ES-I3 (cell line): ENCODE measurements at regions not wholly inside any gene's neighbourhood (a gene's known extent, or its start where the extent isn't known, plus 50 kb on each side); places are given as distances from the start of the nearest gene placed in this dataset.
"Not testable (repeated sequence)": the region's sequence is repeated elsewhere in the genome, so short reads cannot be mapped to it uniquely, and the experiment has no call there.

Experiments
- H3K36me3 ChIP-seq: 2 replicates; pipeline ENCODE4 v1.6.1; 2013; ENCODE audit warnings: mild to moderate bottlenecking, low read length, control low read depth, moderate library complexity; ENCODE audit not compliant: insufficient read depth
- H3K4me1 ChIP-seq: 2 replicates; pipeline ENCODE4 v1.6.1; 2013; ENCODE audit warnings: mild to moderate bottlenecking, control low read depth, low read length; ENCODE audit not compliant: insufficient read depth
- H3K9ac ChIP-seq: 2 replicates; pipeline ENCODE4 v1.6.1; 2013; ENCODE audit warnings: low read depth, mild to moderate bottlenecking, low read length, moderate library complexity
- H3K9me3 ChIP-seq: 2 replicates; pipeline ENCODE4 v1.6.1; 2013; ENCODE audit warnings: mild to moderate bottlenecking, low read length, moderate library complexity; ENCODE audit not compliant: control insufficient read depth, insufficient read depth

DNA sequence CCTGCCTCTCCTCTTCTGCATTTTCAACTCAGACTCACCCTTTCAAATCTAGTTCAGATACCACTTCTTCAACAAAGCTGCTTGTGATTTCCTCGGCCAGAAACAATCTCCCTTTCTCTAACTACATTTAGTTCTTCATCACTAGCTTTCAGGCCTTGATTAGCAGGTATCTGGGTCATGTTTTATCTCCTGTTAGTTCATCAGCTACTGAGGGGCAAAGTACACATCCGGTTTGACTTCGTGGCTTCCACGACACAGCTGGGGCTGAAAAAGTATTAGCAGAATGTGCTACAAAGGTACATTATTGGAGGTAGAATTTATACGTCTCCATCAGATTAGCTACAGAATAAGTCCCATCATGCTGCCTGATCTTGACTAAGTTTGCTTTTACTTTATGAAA lies 197.2 kb upstream of the PRKX start:
- H3K36me3 ChIP-seq, H3K4me1 ChIP-seq, H3K9me3 ChIP-seq: not testable (repeated sequence)

DNA sequence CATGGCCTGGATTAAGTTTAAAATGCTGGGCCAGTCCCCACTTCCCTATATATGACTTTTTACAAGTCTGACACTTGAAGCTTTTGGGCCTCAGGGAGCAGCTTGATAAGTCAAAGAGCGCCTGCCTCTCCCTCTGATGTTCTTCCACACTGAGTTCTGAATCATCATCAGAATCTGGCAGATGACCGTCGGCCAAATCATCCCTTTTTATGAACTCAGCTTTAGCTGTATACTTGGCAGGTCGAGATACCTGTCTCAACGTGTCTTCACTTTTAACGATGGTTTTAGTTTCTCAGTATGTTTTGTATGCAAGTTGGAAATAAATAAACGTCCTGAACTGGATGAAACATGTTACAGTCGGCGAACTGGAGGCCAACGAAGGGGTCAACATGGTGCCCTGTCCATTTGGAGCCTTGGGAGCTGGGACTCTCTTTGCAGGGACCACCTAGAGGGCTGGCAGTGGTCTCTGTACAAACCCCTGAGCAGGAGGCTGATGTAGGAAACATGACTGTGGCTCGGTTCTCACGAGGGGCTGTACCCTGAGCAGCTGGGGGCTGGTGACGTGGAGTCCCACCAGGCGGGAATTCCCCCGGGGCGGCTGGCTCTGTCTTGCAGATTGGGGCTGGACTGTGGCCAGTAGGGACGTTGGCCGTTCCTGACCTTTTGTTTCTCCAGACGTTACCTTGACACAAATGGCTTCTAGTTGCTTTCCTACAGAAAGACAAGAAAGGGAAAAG lies 192.2 kb upstream of the PRKX start:
- not testable (repeated sequence) for H3K9me3 ChIP-seq, H3K9ac ChIP-seq, H3K4me1 ChIP-seq, H3K36me3 ChIP-seq

More for the DNA sequence above, 197.2 kb upstream of the PRKX start:
- not testable (repeated sequence) for H3K9ac ChIP-seq

- H3K9me3 ChIP-seq, H3K4me1 ChIP-seq, H3K36me3 ChIP-seq, H3K9ac ChIP-seq: not testable (repeated sequence)
Observed at GRCh38 chrX:3902222-3902621, 188.8 kb upstream of the PRKX start.

DNA sequence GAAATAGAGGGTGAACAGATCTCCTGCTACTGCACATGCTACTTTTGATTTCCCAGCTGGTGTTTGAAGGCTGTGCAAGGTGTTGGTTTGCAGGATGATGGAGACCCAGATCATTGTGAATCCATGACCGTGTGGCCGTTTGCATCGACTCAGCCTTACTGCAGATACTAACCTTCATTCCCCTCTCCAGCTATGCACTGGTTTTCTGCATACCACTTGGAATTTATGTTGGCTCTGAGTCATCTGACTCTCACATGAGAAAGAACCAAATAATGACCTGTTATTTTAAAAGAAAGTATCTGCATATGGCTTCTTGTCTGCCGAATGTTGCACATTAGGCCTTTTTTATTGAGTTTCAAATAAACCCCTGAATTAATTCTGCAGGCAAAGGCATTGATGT lies 183.3 kb upstream of the PRKX start:
- not testable (repeated sequence) for H3K4me1 ChIP-seq, H3K36me3 ChIP-seq, H3K9ac ChIP-seq, H3K9me3 ChIP-seq

DNA sequence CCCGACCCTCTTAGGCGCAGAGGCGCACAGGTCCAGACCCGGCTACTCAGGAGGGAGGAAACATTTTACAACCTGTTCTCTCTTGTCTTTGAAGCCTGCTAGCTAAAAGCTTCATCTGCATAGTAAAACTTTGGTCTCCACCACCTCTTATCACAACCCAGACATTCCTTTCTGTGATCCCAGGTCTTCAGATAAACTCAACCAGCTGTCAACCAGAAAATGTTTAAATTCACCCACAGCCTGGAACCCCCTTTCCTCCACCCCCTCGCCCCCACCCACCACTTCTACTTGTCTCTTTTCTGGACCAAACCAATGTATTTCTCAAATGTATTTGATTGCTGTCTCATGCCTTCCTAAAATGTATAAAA lies 169.1 kb upstream of the PRKX start:
- H3K4me1 ChIP-seq, H3K9me3 ChIP-seq, H3K36me3 ChIP-seq, H3K9ac ChIP-seq: not testable (repeated sequence)

DNA sequence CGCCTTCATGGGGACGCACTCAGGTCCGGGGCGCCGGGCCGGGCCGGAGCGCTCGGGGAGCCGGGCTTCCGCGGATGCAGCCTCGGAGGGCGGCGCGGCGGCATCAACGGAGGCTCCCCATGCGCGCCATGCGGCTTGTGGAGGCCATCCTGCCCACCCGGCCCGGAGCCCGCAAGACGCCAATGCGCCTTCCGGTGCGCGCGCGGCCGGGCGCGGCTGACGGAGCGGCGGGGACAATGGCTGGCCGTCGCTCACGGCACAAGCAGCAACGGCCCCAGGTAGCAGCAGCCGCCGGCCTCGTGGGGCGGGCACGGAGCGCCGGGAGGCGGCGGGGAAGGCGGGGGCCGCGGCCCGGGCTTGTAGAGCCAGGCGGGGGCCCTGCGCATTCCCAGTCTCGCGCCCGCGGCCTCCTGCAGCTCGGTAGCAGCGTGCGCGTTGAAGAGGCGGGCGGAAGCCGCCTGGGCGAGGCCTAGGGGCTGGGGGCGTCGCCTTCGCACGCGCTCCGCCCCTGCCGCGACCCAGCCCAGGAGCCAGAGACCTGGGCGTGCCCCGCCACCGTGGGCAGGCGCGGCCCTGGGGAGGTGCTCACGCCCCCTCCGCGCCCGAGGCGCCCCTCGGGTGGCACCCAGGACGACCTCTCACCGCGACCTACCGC lies 168.6 kb upstream of the PRKX start:
- H3K9ac ChIP-seq, H3K36me3 ChIP-seq, H3K9me3 ChIP-seq, H3K4me1 ChIP-seq: not testable (repeated sequence)

DNA sequence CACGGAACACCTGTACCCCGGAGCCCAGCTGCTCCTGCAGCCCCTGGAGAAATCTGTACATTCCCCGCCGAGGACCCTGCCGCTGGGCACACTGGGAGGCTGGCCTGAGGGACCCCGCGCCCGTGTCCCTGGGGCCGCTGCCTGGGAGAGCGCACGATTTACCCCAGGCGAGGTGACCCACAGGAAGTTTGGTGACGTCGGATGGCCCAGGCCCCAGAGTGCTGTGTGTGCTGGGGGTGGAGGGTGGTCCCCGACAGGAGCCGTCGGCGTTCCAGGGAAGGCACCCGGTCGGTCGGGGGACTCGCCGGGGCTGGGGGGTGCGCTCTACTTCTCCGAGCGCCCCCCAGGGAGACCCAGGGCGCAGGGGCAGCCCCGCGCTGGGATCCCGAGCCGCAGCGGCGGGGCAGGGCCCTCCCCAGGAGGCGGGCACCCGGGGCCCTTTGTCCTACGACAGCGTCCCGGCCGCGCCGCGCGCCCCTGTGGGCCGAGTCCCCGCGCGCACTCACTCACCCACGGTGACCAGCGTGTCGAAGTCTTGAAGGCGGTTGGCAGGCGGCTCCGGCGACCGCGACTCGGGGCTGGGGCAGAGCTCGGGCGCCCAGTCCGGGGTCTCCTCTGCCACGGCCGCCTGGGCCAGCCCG lies 167.9 kb upstream of the PRKX start:
- H3K9ac ChIP-seq, H3K36me3 ChIP-seq, H3K9me3 ChIP-seq, H3K4me1 ChIP-seq: not testable (repeated sequence)

DNA sequence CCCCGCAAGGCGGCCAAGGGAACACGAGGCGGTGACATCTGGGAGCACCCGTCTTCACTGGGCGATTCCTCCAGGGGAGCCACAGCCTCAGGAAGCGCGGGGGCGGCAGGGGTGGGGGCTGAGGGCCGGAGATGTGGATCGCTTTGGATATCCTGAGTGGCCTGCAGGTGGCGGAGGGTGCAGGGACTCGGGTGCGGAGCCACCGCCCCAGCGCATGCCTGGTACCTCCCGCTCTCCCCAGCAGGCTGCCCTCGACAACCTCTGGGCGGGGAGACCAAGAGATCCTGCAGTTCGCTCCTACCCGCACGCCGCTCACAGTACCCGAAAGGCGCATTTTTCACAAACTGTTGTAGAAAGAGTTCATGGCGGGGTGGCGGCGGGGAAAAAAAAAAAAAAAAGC lies 162.9 kb upstream of the PRKX start:
- not testable (repeated sequence) for H3K9ac ChIP-seq, H3K36me3 ChIP-seq, H3K4me1 ChIP-seq, H3K9me3 ChIP-seq

DNA sequence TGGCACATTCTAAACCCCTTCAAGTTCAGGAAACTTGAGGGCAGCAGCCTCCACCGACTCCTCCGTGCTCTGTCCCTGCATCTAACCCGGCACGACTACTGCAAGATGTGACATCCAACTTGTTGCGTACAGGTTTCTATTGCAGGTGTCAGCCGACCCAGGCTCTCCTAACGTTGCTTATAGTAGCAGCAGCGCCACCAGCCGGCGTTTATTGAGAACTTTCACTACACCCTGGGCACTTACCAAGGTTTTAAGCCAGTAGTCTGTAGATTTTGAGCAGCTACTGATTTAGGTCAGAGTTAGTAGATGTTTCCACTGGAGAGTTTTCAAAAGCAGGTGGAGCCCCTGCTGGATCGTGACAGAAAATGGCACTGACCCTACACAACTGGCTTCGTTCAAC lies 162.2 kb upstream of the PRKX start:
- H3K9me3 ChIP-seq, H3K9ac ChIP-seq, H3K36me3 ChIP-seq, H3K4me1 ChIP-seq: not testable (repeated sequence)

DNA sequence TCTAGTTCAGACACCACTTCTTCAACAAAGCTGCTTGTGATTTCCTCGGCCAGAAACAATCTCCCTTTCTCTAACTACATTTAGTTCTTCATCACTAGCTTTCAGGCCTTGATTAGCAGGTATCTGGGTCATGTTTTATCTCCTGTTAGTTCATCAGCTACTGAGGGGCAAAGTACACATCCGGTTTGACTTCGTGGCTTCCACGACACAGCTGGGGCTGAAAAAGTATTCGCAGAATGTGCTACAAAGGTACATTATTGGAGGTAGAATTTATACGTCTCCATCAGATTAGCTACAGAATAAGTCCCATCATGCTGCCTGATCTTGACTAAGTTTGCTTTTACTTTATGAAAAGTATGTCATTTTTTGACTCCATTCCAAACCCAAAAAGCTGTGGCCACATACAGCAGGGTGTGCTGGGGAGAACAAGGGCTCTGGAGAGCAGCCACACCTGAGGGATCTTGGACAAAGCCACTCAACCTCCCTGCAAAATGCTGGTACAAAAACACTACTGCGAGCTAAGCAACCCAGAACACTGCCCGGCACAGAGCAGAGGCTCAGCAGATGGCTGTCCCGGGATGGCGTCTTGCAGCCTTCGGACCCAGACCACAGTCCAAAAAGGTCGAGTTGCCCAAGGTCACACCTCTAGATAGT lies 158.9 kb upstream of the PRKX start:
- H3K36me3 ChIP-seq, H3K9ac ChIP-seq, H3K4me1 ChIP-seq, H3K9me3 ChIP-seq: not testable (repeated sequence)

DNA sequence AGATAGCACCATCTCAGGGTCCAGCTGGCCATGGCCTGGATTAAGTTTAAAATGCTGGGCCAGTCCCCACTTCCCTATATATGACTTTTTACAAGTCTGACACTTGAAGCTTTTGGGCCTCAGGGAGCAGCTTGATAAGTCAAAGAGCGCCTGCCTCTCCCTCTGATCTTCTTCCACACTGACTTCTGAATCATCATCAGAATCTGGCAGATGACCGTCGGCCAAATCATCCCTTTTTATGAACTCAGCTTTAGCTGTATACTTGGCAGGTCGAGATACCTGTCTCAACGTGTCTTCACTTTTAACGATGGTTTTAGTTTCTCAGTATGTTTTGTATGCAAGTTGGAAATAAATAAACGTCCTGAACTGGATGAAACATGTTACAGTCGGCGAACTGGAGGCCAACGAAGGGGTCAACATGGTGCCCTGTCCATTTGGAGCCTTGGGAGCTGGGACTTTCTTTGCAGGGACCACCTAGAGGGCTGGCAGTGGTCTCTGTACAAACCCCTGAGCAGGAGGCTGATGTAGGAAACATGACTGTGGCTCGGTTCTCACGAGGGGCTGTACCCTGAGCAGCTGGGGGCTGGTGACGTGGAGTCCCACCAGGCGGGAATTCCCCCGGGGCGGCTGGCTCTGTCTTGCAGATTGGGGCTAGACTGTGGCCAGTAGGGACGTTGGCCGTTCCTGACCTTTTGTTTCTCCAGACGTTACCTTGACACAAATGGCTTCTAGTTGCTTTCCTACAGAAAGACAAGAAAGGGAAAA lies 153.8 kb upstream of the PRKX start:
- not testable (repeated sequence) for H3K4me1 ChIP-seq, H3K36me3 ChIP-seq, H3K9me3 ChIP-seq, H3K9ac ChIP-seq

GRCh38 chrX:3858332-3858731 lies 144.9 kb upstream of the PRKX start:
- H3K9me3 ChIP-seq, H3K9ac ChIP-seq, H3K4me1 ChIP-seq, H3K36me3 ChIP-seq: not testable (repeated sequence)

GRCh38 chrX:3843522-3844145 lies 130.2 kb upstream of the PRKX start:
- H3K9me3 ChIP-seq, H3K36me3 ChIP-seq, H3K9ac ChIP-seq, H3K4me1 ChIP-seq: not testable (repeated sequence)

GRCh38 chrX:3842822-3843521 lies 129.5 kb upstream of the PRKX start:
- H3K9me3 ChIP-seq, H3K9ac ChIP-seq, H3K36me3 ChIP-seq, H3K4me1 ChIP-seq: not testable (repeated sequence)
